Activated CD4-positive, alpha-beta T cell treated with anti-CD3 and anti-CD28 coated beads for 24 hours (primary cell): ENCODE measurements at regions not wholly inside any gene's neighbourhood (a gene's known extent, or its start where the extent isn't known, plus 50 kb on each side); places are given as distances from the start of the nearest gene placed in this dataset.
"Not testable (repeated sequence)": the region's sequence is repeated elsewhere in the genome, so short reads cannot be mapped to it uniquely, and the experiment has no call there.

Experiments used
- DNase-seq, 2 donors: peaks; one replicate each; pipeline ENCODE4 v3.0.0-alpha.2; 2020; ENCODE audit warnings: low read depth in 2 of 2

- no peak for DNase-seq
Measured at GRCh38 chr17:37828651-37829124, 83.8 kb upstream of the HNF1B start.

- DNase-seq = no peak
Measured at GRCh38 chr17:37827905-37828650, 83.2 kb upstream of the HNF1B start.

- DNase-seq = no peak
Measured at GRCh38 chr17:37826497-37827430, 81.9 kb upstream of the HNF1B start.

- DNase-seq = no peak
Measured at GRCh38 chr17:37825851-37826250, 81.0 kb upstream of the HNF1B start.

GRCh38 chr17:37824534-37825485 is 80.0 kb upstream of the HNF1B start:
- DNase-seq = no peak

GRCh38 chr17:37823996-37824395 is 79.1 kb upstream of the HNF1B start:
- DNase-seq = no peak

GRCh38 chr17:37820995-37821713 is 76.3 kb upstream of the HNF1B start:
- DNase-seq = no peak

- DNase-seq = no peak
Measured at GRCh38 chr17:37820313-37820994, 75.6 kb upstream of the HNF1B start.

GRCh38 chr17:37818689-37819088 is 73.8 kb upstream of the HNF1B start:
- DNase-seq = no peak

GRCh38 chr17:37816950-37817349 is 72.1 kb upstream of the HNF1B start:
- no peak for DNase-seq

- DNase-seq = no peak
Measured at GRCh38 chr17:37815536-37815935, 70.7 kb upstream of the HNF1B start.

GRCh38 chr17:37813751-37814150 is 68.9 kb upstream of the HNF1B start:
- no peak for DNase-seq

- not testable (repeated sequence) for DNase-seq
Measured at GRCh38 chr17:37808846-37809245, 64.0 kb upstream of the HNF1B start.

GRCh38 chr17:37802712-37803416 is 58.0 kb upstream of the HNF1B start:
- DNase-seq = no peak

- DNase-seq = no peak
Measured at GRCh38 chr17:37802061-37802595, 57.3 kb upstream of the HNF1B start.

GRCh38 chr17:37801171-37801570 is 56.3 kb upstream of the HNF1B start:
- DNase-seq = no peak

GRCh38 chr17:37797206-37797605 is 52.3 kb upstream of the HNF1B start:
- no peak for DNase-seq

GRCh38 chr17:37796076-37796475 is 51.2 kb upstream of the HNF1B start:
- no peak for DNase-seq
